ENCODE measurements at regions not wholly inside any gene's neighbourhood (a gene's known extent, or its start where the extent isn't known, plus 50 kb on each side); places are given as distances from the start of the nearest gene placed in this dataset.
"Not testable (repeated sequence)": the region's sequence is repeated elsewhere in the genome, so short reads cannot be mapped to it uniquely, and the experiment has no call there.

DNA sequence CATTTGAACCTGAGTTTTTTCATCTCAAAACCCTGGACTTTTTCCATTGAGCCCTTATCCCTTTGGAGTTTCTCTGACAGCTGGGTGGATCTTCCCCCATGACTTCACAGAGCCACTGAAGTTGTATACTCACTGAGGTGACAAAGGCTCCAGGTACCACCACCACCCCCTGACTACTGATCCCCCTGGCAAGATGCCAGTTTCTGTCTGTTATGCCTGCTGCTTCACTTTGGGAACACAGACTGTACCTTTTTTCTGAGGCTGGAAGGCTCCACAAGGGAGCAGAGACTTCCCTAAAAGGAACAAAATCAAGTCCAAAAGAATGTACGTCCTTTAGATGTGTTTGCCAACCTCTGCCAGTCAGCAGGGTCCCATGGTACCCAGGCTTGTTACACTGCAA lies 160.3 kb upstream of the JADE1 start:
- no peaks in the 10 kb centered on the region for H3K27me3 ChIP-seq (ENCODE audit: control insufficient read depth in 3 of 3, insufficient read depth in 3 of 3, low read depth in 1 of 3, low read length in 3 of 3)
- DNase-seq (ENCODE audit: low spot score), result no peak
- no peak overlapping the region for H2BK15ac ChIP-seq (ENCODE audit: low read length)
- no peak overlapping the region for H3K14ac ChIP-seq (ENCODE audit: low read length)
- H2BK5ac ChIP-seq (ENCODE audit: low read length), result no peak overlapping the region
- H2AK5ac ChIP-seq (ENCODE audit: low read depth, low read length), result no peak overlapping the region
- no peaks in the 10 kb centered on the region for H3K36me3 ChIP-seq (replicated peaks in 1 of 2; ENCODE audit: control insufficient read depth in 2 of 2, insufficient read depth in 2 of 2, low read length in 2 of 2)
- no peak overlapping the region for H3K4me3 ChIP-seq (ENCODE audit: low read length in 2 of 2)
- H2BK12ac ChIP-seq (ENCODE audit: low read length), result no peak overlapping the region
- no peaks in the 10 kb centered on the region for H3K9me3 ChIP-seq (replicated peaks in 1 of 2; ENCODE audit: control insufficient read depth in 2 of 2, insufficient read depth in 1 of 2, low read depth in 1 of 2, low read length in 2 of 2)
- no peaks in the 10 kb centered on the region for H3K79me1 ChIP-seq (ENCODE audit: low read depth, low read length)
- H3K9ac ChIP-seq (ENCODE audit: low read depth, low read length, poor library complexity), result no peak overlapping the region
- no peak overlapping the region for H4K8ac ChIP-seq (ENCODE audit: low read depth, low read length)
- H2BK120ac ChIP-seq (ENCODE audit: low read depth, low read length), result no peak overlapping the region
- no peak overlapping the region for H3K23ac ChIP-seq (ENCODE audit: low read depth, low read length, poor library complexity)
- H3K4ac ChIP-seq (ENCODE audit: low read length), result no peak overlapping the region
- no peak overlapping the region for H3K27ac ChIP-seq (replicated peaks; ENCODE audit: low read length)
- no peak overlapping the region for H2AFZ ChIP-seq (ENCODE audit: low read length)
- H4K91ac ChIP-seq (ENCODE audit: low read depth, low read length, poor library complexity), result no peak overlapping the region
- no peak overlapping the region for H3K4me2 ChIP-seq (ENCODE audit: insufficient read depth, low read length, poor library complexity, severe bottlenecking)
- no CpG with 5 or more reads among the region's 1 CpG for WGBS, 2 donors (ENCODE audit: extremely low coverage in 2 of 2, insufficient read length in 2 of 2, insufficient replicate concordance in 1 of 2)
- H3K18ac ChIP-seq (ENCODE audit: low read length), result no peak overlapping the region
- H3K4me1 ChIP-seq (ENCODE audit: control insufficient read depth in 2 of 2, insufficient read depth in 1 of 2, low read depth in 1 of 2, low read length in 2 of 2), result peaks cover 3 to 6% of the 10 kb centered on the region in 2 donors

DNA sequence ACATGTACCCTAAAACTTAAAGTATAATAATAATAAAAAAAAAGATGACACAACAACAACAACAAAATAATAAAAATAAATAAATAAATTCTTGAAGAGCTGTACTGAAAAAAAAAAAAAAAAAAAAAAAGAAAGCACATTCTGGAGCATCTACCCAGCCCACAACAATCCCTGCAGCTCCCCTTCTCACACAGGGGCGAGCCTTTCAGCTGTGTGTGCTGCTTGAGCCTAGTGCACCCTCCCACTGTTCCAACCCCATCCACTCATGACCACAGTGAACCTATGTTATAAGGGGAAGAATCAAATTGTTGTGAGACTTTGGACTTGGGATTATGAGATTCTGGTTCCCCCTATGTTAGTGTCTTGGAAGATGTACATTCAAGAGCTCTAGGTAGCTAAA lies 161.5 kb upstream of the JADE1 start:
- Histone ChIP-seq H4K91ac (ENCODE audit: low read depth, low read length, poor library complexity) (no peak overlapping the region), H3K23ac (ENCODE audit: low read depth, low read length, poor library complexity) (no peak overlapping the region), H3K4ac (ENCODE audit: low read length) (no peak overlapping the region), H2AK5ac (ENCODE audit: low read depth, low read length) (no peak overlapping the region), H3K79me1 (ENCODE audit: low read depth, low read length) (no peaks in the 10 kb centered on the region), H2BK12ac (ENCODE audit: low read length) (peak overlapping the region; percentile 93), H4K8ac (ENCODE audit: low read depth, low read length) (no peak overlapping the region), H3K4me1 (ENCODE audit: control insufficient read depth in 2 of 2, insufficient read depth in 1 of 2, low read depth in 1 of 2, low read length in 2 of 2) (peaks cover 0 to 3% of the 10 kb centered on the region in 2 donors), H3K27ac (replicated peaks; ENCODE audit: low read length) (no peak overlapping the region), H2BK5ac (ENCODE audit: low read length) (no peak overlapping the region), H3K36me3 (replicated peaks in 1 of 2; ENCODE audit: control insufficient read depth in 2 of 2, insufficient read depth in 2 of 2, low read length in 2 of 2) (no peaks in the 10 kb centered on the region), H3K4me3 (ENCODE audit: low read length in 2 of 2) (no peak overlapping the region), H2BK15ac (ENCODE audit: low read length) (no peak overlapping the region), H2BK120ac (ENCODE audit: low read depth, low read length) (no peak overlapping the region), H2AFZ (ENCODE audit: low read length) (no peak overlapping the region), H3K18ac (ENCODE audit: low read length) (peak overlapping the region; percentile 71), H3K27me3 (ENCODE audit: control insufficient read depth in 3 of 3, insufficient read depth in 3 of 3, low read depth in 1 of 3, low read length in 3 of 3) (no peaks in the 10 kb centered on the region), H3K14ac (ENCODE audit: low read length) (no peak overlapping the region), H3K4me2 (ENCODE audit: insufficient read depth, low read length, poor library complexity, severe bottlenecking) (no peak overlapping the region), H3K9me3 (replicated peaks in 1 of 2; ENCODE audit: control insufficient read depth in 2 of 2, insufficient read depth in 1 of 2, low read depth in 1 of 2, low read length in 2 of 2) (no peaks in the 10 kb centered on the region), H3K9ac (ENCODE audit: low read depth, low read length, poor library complexity) (no peak overlapping the region)
- DNase-seq (ENCODE audit: low spot score), result no peak
- WGBS, 2 donors (ENCODE audit: extremely low coverage in 2 of 2, insufficient read length in 2 of 2, insufficient replicate concordance in 1 of 2), result no CpG with 5 or more reads among the region's 1 CpG

DNA sequence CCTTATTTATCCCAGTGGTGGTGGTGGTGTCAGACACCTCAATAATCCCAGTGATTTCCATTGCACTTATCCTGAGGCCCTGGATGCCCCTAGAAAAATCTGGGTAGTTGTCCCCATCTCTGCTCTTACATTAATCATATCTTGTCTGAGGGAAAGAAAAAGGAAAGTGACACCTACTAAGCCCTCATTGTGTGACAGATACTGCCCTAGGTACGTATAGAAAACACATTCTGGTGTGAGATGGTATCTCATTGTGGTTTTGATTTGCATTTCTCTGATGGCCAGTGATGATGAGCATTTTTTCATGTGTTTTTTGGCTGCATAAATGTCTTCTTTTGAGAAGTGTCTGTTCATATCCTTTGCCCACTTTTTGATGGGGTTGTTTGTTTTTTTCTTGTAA lies 162.6 kb upstream of the JADE1 start:
- H3K27me3 ChIP-seq (ENCODE audit: control insufficient read depth in 3 of 3, insufficient read depth in 3 of 3, low read depth in 1 of 3, low read length in 3 of 3); H2BK120ac ChIP-seq (ENCODE audit: low read depth, low read length); H3K14ac ChIP-seq (ENCODE audit: low read length); H2BK15ac ChIP-seq (ENCODE audit: low read length); H2AK5ac ChIP-seq (ENCODE audit: low read depth, low read length); DNase-seq (ENCODE audit: low spot score); H4K91ac ChIP-seq (ENCODE audit: low read depth, low read length, poor library complexity); H4K8ac ChIP-seq (ENCODE audit: low read depth, low read length); H2AFZ ChIP-seq (ENCODE audit: low read length); H3K9me3 ChIP-seq (replicated peaks in 1 of 2; ENCODE audit: control insufficient read depth in 2 of 2, insufficient read depth in 1 of 2, low read depth in 1 of 2, low read length in 2 of 2); H3K4me2 ChIP-seq (ENCODE audit: insufficient read depth, low read length, poor library complexity, severe bottlenecking); H3K9ac ChIP-seq (ENCODE audit: low read depth, low read length, poor library complexity); H3K36me3 ChIP-seq (replicated peaks in 1 of 2; ENCODE audit: control insufficient read depth in 2 of 2, insufficient read depth in 2 of 2, low read length in 2 of 2); H2BK12ac ChIP-seq (ENCODE audit: low read length); H2BK5ac ChIP-seq (ENCODE audit: low read length); H3K4ac ChIP-seq (ENCODE audit: low read length); H3K23ac ChIP-seq (ENCODE audit: low read depth, low read length, poor library complexity); H3K27ac ChIP-seq (replicated peaks; ENCODE audit: low read length); H3K4me1 ChIP-seq (ENCODE audit: control insufficient read depth in 2 of 2, insufficient read depth in 1 of 2, low read depth in 1 of 2, low read length in 2 of 2); H3K79me1 ChIP-seq (ENCODE audit: low read depth, low read length); H3K18ac ChIP-seq (ENCODE audit: low read length); H3K4me3 ChIP-seq (ENCODE audit: low read length in 2 of 2): not testable (repeated sequence)
- WGBS, 2 donors (ENCODE audit: extremely low coverage in 2 of 2, insufficient read length in 2 of 2, insufficient replicate concordance in 1 of 2), result no CpG with 5 or more reads among the region's 1 CpG

DNA sequence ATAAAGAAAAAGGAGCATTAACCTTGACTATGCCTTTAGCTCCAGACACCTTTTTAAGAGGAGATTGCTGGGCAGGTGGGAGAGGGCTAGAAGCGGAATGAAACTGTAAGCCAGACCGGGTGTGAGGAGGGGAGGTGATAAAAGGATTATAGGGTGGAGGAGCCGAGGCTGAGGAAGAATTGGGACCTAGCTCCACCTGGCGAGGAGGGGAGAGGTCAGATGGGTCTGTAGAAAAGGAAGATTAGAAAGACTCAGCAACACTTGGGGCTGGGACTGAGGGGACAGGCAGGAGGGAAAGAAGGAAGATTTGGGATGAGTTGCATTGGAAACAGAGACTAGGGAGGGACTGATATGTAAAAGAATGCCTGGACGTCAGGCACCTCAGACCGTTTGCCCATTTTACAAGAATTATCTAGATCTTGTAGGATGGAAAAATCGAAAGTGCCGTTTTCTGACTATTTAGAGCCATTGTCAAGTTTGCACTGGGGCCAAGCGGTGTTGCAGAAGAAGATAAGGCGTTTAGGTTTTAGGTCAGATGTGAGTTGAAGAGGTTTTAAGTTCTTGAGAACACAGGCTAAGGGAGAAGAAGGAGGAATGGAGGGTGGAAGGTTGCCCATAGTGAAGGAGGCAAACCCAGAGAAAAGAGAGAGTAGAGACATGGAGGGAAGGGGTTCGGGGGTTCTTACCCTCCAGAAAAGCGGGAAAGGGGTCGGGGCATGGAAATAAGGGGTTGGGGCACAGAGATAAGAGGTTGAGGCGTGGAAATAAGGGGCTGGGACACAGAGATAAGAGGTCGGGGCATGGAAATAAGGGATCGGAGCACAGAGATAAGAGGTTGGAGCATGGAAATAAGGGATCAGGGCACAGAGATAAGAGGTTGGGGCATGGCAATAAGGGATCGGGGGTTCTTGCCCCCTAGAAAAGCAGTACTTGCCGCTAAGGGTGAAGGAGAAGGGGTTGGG lies 164.5 kb upstream of the JADE1 start:
- H2BK5ac ChIP-seq (ENCODE audit: low read length); H3K9ac ChIP-seq (ENCODE audit: low read depth, low read length, poor library complexity); H3K36me3 ChIP-seq (replicated peaks in 1 of 2; ENCODE audit: control insufficient read depth in 2 of 2, insufficient read depth in 2 of 2, low read length in 2 of 2); H3K9me3 ChIP-seq (replicated peaks in 1 of 2; ENCODE audit: control insufficient read depth in 2 of 2, insufficient read depth in 1 of 2, low read depth in 1 of 2, low read length in 2 of 2); H2BK15ac ChIP-seq (ENCODE audit: low read length); H3K79me1 ChIP-seq (ENCODE audit: low read depth, low read length); H2AFZ ChIP-seq (ENCODE audit: low read length); H4K91ac ChIP-seq (ENCODE audit: low read depth, low read length, poor library complexity); H2BK120ac ChIP-seq (ENCODE audit: low read depth, low read length); H3K4me3 ChIP-seq (ENCODE audit: low read length in 2 of 2); H3K27me3 ChIP-seq (ENCODE audit: control insufficient read depth in 3 of 3, insufficient read depth in 3 of 3, low read depth in 1 of 3, low read length in 3 of 3); DNase-seq (ENCODE audit: low spot score); H3K23ac ChIP-seq (ENCODE audit: low read depth, low read length, poor library complexity); H3K18ac ChIP-seq (ENCODE audit: low read length); H3K4me2 ChIP-seq (ENCODE audit: insufficient read depth, low read length, poor library complexity, severe bottlenecking); H3K14ac ChIP-seq (ENCODE audit: low read length); H2BK12ac ChIP-seq (ENCODE audit: low read length); H2AK5ac ChIP-seq (ENCODE audit: low read depth, low read length); H3K27ac ChIP-seq (replicated peaks; ENCODE audit: low read length); H3K4ac ChIP-seq (ENCODE audit: low read length); H4K8ac ChIP-seq (ENCODE audit: low read depth, low read length); H3K4me1 ChIP-seq (ENCODE audit: control insufficient read depth in 2 of 2, insufficient read depth in 1 of 2, low read depth in 1 of 2, low read length in 2 of 2): not testable (repeated sequence)
- WGBS, 2 donors (ENCODE audit: extremely low coverage in 2 of 2, insufficient read length in 2 of 2, insufficient replicate concordance in 1 of 2), result no CpG with 5 or more reads among the region's 18 CpGs

Data from neuronal stem cell (in vitro differentiated cells).